ENCODE measurements at regions not wholly inside any gene's neighbourhood (a gene's known extent, or its start where the extent isn't known, plus 50 kb on each side); places are given as distances from the start of the nearest gene placed in this dataset.

DNA sequence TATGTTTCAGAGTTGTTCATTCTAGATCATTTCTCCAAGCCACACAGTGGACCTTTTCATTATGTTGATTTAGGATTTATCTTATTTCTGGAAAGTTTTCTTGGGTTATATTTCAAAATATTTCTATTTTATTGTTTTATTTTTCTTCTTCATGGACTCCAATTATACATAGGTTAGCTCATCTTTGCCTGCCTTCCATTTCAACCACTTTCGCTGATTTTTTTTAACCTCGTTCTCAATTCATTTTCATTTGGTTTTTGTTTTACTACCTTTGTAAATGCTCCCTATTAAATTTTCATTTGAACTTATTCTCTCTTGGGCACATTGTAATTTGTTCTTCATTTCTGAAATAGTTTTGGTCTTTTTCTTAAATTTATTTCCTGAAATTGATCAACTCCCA is 169.0 kb upstream of the PITX1 start:
- no peak for DNase-seq

DNA sequence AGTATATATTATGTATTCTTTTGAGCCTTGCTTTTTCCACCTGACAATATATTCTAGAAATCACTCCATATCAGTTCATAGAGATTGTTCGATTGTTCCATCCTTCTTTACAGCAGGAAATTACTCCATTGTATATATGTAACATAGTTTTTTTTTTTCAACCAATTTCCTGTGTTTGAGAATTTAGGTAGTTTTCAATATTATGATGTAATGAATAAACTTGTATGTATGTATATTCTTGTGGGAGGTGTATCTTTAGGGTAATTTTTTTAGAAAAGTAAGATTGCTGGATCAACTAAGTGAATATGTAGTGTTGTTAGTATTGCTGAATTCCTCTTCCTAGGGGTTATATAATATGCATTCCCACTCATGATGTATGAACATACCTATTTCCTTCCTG is 165.9 kb upstream of the PITX1 start:
- no peak for DNase-seq

DNA sequence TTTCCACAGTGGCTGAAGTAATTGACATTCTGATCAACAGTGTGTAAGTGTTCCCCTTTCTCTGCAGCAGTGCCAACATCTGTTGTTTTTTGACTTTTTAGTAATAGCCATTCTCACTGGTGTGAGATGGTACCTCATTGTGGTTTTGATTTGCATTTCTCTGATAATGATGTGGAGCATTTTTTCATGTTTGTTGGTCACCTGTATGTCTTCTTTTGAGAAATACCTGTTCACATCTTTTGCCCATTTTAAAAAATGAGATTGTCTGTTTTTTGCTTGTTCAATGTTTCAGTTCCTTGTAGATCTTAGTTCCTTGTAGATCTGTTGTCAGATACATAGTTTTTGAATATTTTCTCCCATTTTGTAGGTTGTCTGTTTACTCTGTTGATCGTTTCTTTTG is 162.5 kb upstream of the PITX1 start:
- no peak for DNase-seq

DNA sequence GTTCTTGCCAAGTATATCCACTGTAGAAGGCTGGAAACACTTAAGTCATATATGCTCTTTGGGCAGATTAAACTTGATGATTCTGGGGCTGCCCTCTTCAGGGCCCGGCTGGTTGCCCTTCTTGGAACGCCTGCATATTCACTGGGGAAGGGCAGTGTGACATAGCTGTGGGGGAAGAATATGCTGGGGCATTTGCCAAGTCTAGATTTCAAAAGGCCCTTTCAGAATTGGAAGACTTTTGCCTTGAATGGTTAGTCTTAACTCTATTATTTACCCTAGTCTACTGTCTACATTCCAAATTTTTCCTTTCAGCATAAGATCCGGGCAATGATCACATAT is 161.2 kb upstream of the PITX1 start:
- no peak for DNase-seq

- DNase-seq, result no peak
Observed at GRCh38 chr5:135194573-135195269, 160.7 kb upstream of the PITX1 start.

DNA sequence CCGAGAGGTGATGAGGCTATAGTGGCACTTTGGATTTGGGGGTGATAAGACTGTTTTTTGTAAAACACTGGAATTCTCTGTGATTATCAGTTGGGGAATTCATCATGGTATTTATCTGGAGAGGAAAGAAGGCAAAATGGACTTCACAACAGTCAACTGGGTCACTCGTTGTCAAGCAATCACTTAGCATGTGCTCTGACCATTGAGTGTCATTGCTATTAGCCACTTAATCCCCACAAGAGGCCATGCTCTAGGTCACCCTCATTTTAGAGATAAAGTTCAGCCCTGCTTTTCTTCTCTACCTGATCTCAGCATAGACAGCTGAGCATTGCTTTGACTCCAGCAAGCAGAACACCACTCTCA is 160.1 kb upstream of the PITX1 start:
- no peak for DNase-seq

GRCh38 chr5:135193213-135194125 is 159.4 kb upstream of the PITX1 start:
- DNase-seq, result peak; percentile 72

GRCh38 chr5:135192351-135192750 is 158.3 kb upstream of the PITX1 start:
- DNase-seq, result no peak

GRCh38 chr5:135191084-135191826 is 157.2 kb upstream of the PITX1 start:
- DNase-seq, result peak; percentile 63

DNA sequence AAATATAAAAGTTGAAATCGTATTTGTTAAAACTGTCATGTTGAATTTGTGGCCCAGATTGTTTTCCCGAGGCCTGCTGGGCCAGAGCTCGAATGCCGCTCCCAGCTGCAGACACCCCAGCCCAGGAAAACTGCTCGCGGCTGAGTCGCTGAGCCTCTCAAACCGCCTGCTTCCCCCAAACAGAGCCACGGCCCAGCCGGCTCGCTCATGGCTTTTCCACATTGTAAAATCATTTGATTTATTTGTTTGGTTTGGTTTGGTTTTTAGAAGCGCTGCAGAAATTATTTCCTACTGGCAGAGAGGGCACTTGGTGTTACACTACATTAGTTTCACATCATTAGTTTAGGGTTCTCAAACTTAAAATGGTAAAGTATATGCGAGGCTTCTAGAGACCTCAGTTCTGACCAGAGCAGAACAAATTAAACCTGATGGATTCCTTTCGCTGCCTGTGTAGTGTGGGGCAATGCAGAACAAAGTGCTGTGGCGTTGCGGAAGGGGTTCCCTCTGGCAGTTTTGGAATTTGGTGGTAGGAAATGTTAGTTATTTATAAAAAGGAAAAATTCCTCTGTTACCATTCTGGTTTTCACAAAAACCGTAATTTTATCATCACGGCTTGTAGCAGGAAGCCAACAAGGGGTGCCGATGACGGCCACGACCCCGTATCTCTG is 156.5 kb upstream of the PITX1 start:
- DNase-seq, result no peak

DNA sequence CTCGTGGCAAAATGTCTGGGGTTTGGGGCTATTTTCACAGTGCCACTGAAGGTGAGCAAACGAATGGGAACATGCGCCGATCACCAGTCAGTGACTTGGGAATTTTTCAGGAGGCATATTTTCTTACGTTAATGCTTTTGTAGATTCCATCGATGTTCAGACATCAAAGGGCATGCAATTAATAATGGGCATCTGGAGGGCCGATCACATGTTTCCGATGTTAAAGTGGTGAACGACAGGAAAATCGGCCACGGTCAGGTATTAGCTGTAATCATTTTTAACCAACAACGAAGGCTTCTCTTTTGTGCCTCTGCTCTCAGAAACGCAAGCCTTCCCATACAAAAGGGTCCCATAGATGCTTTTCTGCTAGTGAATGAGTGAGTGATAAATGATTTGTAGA is 155.0 kb upstream of the PITX1 start:
- DNase-seq, result no peak

DNA sequence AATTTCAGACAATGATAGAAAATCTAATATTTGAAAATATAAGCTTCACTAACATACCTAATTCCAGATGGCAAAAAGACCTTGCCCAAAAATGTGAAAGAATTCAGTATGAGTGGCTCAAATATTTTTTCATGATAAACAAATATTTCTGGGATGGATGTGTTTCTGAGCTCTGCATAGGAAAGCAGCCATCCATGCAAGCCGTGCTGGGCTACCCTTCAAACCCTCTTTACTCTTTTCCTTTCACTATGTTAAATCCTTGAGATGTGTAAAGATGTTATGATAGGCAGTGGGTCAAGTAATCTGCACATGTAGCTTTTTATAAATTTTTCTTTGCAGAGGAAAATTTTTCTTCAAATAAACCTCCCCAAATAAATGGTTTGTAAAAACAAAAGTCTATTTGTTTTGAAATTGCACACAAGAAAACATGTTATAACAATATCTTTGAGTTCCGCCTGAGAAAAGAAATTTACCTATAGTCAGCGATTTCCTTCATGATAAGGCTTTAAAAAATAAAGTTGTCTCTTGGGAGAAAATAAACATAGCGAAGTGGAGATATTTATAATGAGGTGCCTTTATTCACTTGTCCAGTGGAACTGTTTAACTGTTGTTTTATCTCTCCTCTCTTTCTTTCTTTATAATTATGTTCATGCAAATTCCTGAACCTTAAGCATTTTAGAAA is 154.3 kb upstream of the PITX1 start:
- DNase-seq, result no peak

- no peak for DNase-seq
Observed at GRCh38 chr5:135186662-135187522, 152.9 kb upstream of the PITX1 start.

GRCh38 chr5:135185481-135186065 is 151.5 kb upstream of the PITX1 start:
- DNase-seq, result peak; percentile 12

GRCh38 chr5:135184646-135185045 is 150.6 kb upstream of the PITX1 start:
- no peak for DNase-seq

DNA sequence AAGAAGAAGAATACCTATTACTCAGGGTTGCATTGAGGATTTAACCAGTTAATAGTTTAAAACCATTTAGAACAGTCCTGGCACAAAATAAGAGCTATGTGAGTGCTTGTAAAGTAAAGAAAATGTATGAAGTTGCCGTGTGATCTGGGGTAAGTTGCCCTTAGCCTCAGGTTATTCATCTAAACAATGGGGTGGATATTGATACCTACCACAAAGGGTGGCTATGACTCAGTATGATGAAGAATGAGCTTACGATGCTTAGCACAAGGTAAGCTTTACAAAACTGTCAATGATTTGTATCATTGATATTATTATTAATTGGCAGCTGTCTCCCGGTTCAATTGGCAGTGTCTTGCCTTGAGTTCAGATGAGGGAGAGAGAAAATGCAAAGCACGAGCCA is 149.4 kb upstream of the PITX1 start:
- DNase-seq, result no peak

DNA sequence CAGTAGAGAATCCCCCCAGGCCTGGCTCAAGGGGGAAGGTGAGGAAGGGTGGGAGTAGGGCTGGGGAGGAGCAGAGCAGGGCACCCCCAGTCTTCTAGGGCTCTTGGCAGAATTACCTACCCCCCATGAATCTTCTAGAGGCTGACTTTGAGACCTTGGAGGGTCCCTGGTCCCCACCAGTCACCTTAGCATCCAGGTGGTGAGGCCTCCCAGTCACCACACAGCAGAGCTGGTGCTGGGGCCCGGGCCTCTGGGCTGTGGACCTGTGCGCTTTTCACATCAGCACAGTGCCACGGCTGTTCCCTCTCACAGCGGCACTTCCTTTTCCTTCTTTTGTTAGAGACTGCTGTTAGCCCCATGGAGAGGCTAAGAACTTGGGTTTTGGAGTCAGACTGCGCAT is 148.6 kb upstream of the PITX1 start:
- no peak for DNase-seq

DNA sequence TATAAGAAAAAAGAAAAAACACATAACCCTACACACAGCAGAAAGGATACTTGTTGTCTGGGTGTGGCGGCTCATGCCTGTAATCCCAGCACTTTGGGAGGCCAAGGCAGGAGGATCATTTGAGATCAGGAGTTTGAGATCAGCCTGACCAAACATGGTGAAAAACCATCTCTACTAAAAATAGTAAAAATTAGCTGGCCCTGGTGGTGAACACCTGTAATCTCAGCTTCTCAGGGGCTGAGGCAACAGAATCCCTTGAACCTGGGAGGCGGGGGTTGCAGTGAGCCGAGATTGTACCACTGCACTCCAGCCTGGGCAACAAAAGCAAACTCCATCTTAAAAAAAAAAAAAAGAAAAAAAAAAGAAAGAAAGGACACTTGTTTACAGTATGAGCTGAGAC is 147.6 kb upstream of the PITX1 start:
- DNase-seq, result no peak

- no peak for DNase-seq
Observed at GRCh38 chr5:135179308-135179980, 145.4 kb upstream of the PITX1 start.

- no peak for DNase-seq
Observed at GRCh38 chr5:135178476-135179155, 144.6 kb upstream of the PITX1 start.

All from NCI-H226 (cell line).